SW480 (cell line): ENCODE measurements at regions not wholly inside any gene's neighbourhood (a gene's known extent, or its start where the extent isn't known, plus 50 kb on each side); places are given as distances from the start of the nearest gene placed in this dataset.

Experiments used
- DNase-seq: peaks from one replicate; pipeline ENCODE4 v3.0.0-alpha.2; 2016; ENCODE audit warnings: low spot score

GRCh38 chr7:24475166-24475961, 97.9 kb upstream of the PALS2 start:
- no peak for DNase-seq

DNA sequence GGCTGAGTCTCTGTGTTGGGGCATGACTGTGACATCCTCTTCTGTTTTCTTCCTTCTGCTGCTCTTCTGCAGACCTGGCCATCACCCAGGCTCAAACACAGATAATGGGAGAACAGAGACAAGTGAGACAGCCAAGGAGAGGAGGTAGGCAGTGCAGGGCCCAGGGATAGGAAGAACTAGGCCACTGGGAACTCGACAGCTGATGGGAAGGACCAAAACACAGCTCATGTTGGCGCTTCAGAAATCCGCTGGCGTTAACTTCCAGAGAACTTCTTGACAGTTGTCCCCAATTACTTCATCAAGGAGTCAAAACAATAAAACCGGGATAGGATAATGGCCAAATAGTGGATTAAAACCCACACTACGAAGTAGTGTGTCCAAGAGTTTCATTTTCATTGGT, 97.0 kb upstream of the PALS2 start:
- no peak for DNase-seq

DNA sequence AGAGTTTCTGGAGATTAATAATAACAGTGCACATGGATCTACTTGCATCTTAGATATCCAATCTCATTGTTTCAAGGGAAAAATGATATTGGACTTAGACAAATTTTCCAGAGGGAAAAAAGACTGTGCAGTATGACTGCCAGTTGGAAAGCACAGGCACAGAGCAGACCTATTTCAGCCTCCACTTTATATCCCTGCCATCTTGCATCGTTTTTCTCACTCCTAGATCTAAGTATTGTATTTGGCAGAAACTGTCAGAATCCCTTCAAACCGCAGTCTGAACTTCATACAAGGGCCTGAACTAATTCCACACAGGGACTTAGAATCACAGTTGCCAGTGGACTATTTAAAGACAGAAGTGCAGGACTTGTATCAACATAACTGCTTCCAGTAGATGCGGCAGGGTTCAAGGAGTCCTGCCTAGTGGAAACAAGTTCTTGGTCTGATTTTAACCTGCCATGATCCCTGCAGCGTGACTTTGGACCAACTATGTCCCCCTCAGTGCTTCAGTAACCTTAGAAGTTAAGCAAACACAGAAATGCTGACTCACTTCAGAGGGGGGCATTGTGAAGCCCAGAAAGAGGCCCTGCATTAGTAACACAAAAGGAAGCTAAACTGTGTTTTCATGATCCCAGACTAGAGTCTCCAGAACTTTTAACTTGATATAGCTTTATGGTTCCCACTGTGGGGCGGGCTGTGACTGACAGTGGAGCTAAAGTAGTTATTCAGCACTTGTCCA, 95.7 kb upstream of the PALS2 start:
- DNase-seq = peak; percentile 55

GRCh38 chr7:24478137-24478655, 95.1 kb upstream of the PALS2 start:
- no peak for DNase-seq

GRCh38 chr7:24480501-24480900, 92.8 kb upstream of the PALS2 start:
- no peak for DNase-seq

GRCh38 chr7:24483804-24484203, 89.4 kb upstream of the PALS2 start:
- DNase-seq = no peak

GRCh38 chr7:24492576-24492975, 80.7 kb upstream of the PALS2 start:
- DNase-seq = no peak

GRCh38 chr7:24494832-24495231, 78.4 kb upstream of the PALS2 start:
- DNase-seq = no peak

GRCh38 chr7:24496036-24496435, 77.2 kb upstream of the PALS2 start:
- DNase-seq = no peak

- DNase-seq = no peak
These were observed 74.8 kb upstream of the PALS2 start for GRCh38 chr7:24498439-24498838.

DNA sequence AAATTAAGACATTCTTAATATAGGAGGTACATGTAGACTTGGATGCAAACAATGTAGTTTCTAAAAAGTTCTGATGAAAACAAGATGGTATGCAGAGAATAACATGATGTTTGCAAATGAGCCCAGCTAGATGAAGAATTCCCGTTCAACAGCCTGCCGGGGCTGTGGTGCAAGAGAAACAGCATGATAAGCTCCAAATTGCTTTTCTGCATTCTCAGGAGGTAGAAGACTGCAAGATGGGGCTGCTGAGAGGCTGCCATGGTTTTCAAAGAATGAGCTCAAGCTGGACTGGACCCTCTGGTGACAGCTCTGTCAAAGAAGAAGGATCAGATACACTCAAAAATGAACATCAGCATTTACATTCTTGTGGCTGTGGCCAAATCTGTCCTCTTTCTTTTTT, 73.4 kb upstream of the PALS2 start:
- no peak for DNase-seq

- DNase-seq = no peak
These were observed 72.7 kb upstream of the PALS2 start for GRCh38 chr7:24500599-24500998.

DNA sequence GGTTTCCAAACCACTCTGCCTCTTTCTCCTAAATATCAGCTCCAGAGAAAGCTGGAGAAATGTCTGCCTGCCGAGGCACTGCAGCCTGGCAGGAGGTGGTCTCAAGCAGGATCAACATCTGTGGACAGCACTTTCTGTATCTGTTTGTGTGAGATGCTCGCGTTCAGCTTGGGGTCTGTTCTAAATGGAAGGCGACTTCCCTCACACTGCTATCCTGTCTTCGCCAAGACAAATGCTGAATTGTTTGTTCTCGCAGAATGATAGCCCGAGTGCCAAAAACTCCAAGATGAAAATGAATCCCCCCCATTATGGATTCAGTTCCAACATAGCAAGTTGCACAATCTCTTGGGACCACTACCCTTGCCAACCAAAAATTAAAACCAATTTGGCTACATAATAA, 72.2 kb upstream of the PALS2 start:
- DNase-seq = no peak

- DNase-seq = no peak
These were observed 71.7 kb upstream of the PALS2 start for GRCh38 chr7:24501443-24502134.

DNA sequence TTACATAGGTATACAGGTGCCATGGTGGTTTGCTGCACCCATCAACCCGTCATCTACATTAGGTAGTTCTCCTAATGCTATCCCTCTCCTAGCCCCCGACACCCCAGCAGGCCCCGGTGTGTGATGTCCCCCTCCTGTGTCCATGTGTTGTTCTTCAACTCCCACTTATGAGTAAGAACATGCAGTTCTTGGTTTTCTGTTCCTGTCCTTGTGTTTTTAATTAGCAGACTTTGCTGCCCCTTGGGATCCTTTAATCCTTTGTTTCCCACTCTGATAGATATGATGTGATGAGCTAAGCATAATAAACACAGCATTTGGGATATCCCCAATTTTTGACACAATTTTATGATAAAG, 71.1 kb upstream of the PALS2 start:
- DNase-seq = no peak

DNA sequence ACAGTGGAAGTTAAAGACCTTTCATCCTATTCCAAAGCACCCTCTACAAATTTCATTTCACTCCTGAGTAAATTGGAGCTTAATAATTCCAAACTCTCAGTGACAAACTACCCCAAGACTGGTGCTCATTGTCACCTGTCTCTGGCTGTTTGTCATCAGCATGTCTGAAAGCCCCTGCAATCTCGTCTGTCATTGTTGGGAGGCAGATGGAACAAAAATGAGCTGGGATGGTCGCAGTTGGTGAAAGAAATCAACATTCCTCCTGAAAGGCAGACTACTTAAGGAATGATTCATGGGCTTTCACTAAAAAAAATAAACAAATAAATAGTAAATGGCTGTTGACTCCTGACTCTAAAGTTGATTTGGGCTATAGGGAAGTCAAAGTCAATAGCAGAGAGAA, 69.7 kb upstream of the PALS2 start:
- no peak for DNase-seq

- no peak for DNase-seq
These were observed 69.2 kb upstream of the PALS2 start for GRCh38 chr7:24504040-24504439.

- DNase-seq = no peak
These were observed 68.4 kb upstream of the PALS2 start for GRCh38 chr7:24504836-24505235.

- no peak for DNase-seq
These were observed 67.3 kb upstream of the PALS2 start for GRCh38 chr7:24505968-24506367.

- DNase-seq = no peak
These were observed 64.9 kb upstream of the PALS2 start for GRCh38 chr7:24508316-24508715.

- no peak for DNase-seq
These were observed 62.5 kb upstream of the PALS2 start for GRCh38 chr7:24510759-24511158.

DNA sequence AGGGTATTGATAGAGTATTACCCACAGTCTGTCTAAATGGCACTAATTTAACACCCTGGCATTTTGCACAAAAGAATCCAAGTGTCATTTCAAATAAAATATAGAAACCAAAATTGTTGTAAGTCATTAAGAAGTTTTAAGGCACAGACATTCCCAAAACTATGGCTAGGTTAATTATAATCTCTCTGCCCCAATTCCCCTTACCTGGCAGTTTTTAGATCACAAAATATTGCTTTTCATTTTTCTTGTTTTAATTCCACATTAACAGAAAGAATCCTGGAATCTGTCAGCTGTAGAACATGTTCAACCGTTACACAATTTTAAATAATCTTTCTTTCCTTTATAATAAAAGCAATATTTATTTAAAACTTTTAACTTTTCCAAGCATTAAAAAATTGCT, 56.1 kb upstream of the PALS2 start:
- no peak for DNase-seq
